Epithelial cell of proximal tubule (primary cell): ENCODE measurements at regions not wholly inside any gene's neighbourhood (a gene's known extent, or its start where the extent isn't known, plus 50 kb on each side); places are given as distances from the start of the nearest gene placed in this dataset.
A peak's percentile ranks its signal among the peaks of the same experiment; 100 is the strongest.

Source experiments
- DNase-seq: peaks from one replicate; pipeline ENCODE4 v3.0.0-alpha.2; 2011; ENCODE audit warnings: low read depth
- H3K4me3 ChIP-seq: 2 replicates; pipeline ENCODE4 v1.5.1; 2011; ENCODE audit warnings: low read depth, mild to moderate bottlenecking, low read length
- CTCF ChIP-seq: conservative IDR thresholded peaks from 2 replicates; pipeline ENCODE4 v1.5.1; 2012; ENCODE audit warnings: low read depth, mild to moderate bottlenecking, low read length

- TF ChIP-seq CTCF, result no peak
- no peak overlapping the region for H3K4me3 ChIP-seq
- DNase-seq, result no peak
Observed at GRCh38 chr3:178271740-178272387, 264.4 kb upstream of the KCNMB2 start.

GRCh38 chr3:178272841-178273240, 263.4 kb upstream of the KCNMB2 start:
- no peak overlapping the region for H3K4me3 ChIP-seq
- DNase-seq, result no peak
- TF ChIP-seq CTCF, result no peak

GRCh38 chr3:178274711-178275110, 261.5 kb upstream of the KCNMB2 start:
- no peak for TF ChIP-seq CTCF
- H3K4me3 ChIP-seq, result no peak overlapping the region
- DNase-seq, result no peak

- TF ChIP-seq CTCF, result no peak
- no peak overlapping the region for H3K4me3 ChIP-seq
- DNase-seq, result no peak
Observed at GRCh38 chr3:178275311-178275710, 260.9 kb upstream of the KCNMB2 start.

GRCh38 chr3:178275793-178276192, 260.4 kb upstream of the KCNMB2 start:
- DNase-seq, result no peak
- TF ChIP-seq CTCF, result no peak
- H3K4me3 ChIP-seq, result no peak overlapping the region

- no peak for TF ChIP-seq CTCF
- DNase-seq, result peak; percentile 4
- no peak overlapping the region for H3K4me3 ChIP-seq
Observed at GRCh38 chr3:178277605-178278004, 258.6 kb upstream of the KCNMB2 start.

- no peak for DNase-seq
- no peak for TF ChIP-seq CTCF
- H3K4me3 ChIP-seq, result no peak overlapping the region
Observed at GRCh38 chr3:178283561-178283960, 252.7 kb upstream of the KCNMB2 start.
